ENCODE measurements at regions not wholly inside any gene's neighbourhood (a gene's known extent, or its start where the extent isn't known, plus 50 kb on each side); places are given as distances from the start of the nearest gene placed in this dataset.

- TF ChIP-seq CREB5 (CRISPR knock-in tag; IDR thresholded peaks at IDR 0.05; ENCODE audit: low read depth): no peak
- TF ChIP-seq BACH2 (CRISPR knock-in tag; IDR thresholded peaks at IDR 0.05; ENCODE audit: borderline replicate concordance): no peak
- no peak for TF ChIP-seq ZFP3 (CRISPR knock-in tag; IDR thresholded peaks at IDR 0.05)
- TF ChIP-seq ZFP30 (CRISPR knock-in tag; IDR thresholded peaks at IDR 0.05): no peak
- no peak for TF ChIP-seq CSRNP3 (CRISPR knock-in tag; IDR thresholded peaks at IDR 0.05)
- TF ChIP-seq TCF4 (CRISPR knock-in tag; IDR thresholded peaks at IDR 0.05; ENCODE audit: borderline replicate concordance): no peak
- TF ChIP-seq TOX (CRISPR knock-in tag; IDR thresholded peaks at IDR 0.05; ENCODE audit: borderline replicate concordance): no peak
- no peak for TF ChIP-seq CSDC2 (CRISPR knock-in tag; IDR thresholded peaks at IDR 0.05)
- TF ChIP-seq PATZ1 (CRISPR knock-in tag; IDR thresholded peaks at IDR 0.05; ENCODE audit: borderline replicate concordance): no peak
- TF ChIP-seq GLIS3 (CRISPR knock-in tag; IDR thresholded peaks at IDR 0.05): no peak
- no peak for TF ChIP-seq TSHZ2 (CRISPR knock-in tag; IDR thresholded peaks at IDR 0.05)
- no peak for TF ChIP-seq RARB (CRISPR knock-in tag; IDR thresholded peaks at IDR 0.05)
- TF ChIP-seq ZNF70 (CRISPR knock-in tag; IDR thresholded peaks at IDR 0.05): no peak
- TF ChIP-seq PPARA (CRISPR knock-in tag; IDR thresholded peaks at IDR 0.05; ENCODE audit: borderline replicate concordance): no peak
Measured at GRCh38 chr13:58989556-58989955, 1174.2 kb downstream of the DIAPH3 start.

All from SK-N-SH treated with all-trans-retinoic acid at 6 μM for 48 hours (cell line).